HCT116 (cell line): ENCODE measurements at regions not wholly inside any gene's neighbourhood (a gene's known extent, or its start where the extent isn't known, plus 50 kb on each side); places are given as distances from the start of the nearest gene placed in this dataset.

Experiments
- ATAC-seq: fragments of 200-7000 bp; cut with Tn5 transposase; 2 replicates; pipeline ENCODE4 v1.9.1; 2020; ENCODE audit warnings: mild to moderate bottlenecking, moderate library complexity
- BruUV-seq: library from RNA; stranded (reverse); fragments of 400-500 nt; replicated peaks from 2 replicates; lab custom pipeline; 2021; lab: Mats Ljungman, UMichigan
- CTCF ChIA-PET: fragments of 300-600 bp; sonication (Branson Sonifier 250); formaldehyde crosslinking; loops from one replicate; lab custom pipeline; 2021; ENCODE audit warnings: antibody characterized with exemption; lab: Charles Lee
- POLR2A ChIA-PET: fragments of 300-600, 350-600 bp; sonication (Branson Sonifier 250); formaldehyde crosslinking; loops from one replicate; lab custom pipeline; 2021; ENCODE audit warnings: antibody characterized with exemption; lab: Charles Lee
- RAD21 ChIA-PET, 2 experiments: fragments of 300-600 bp; sonication (Branson Sonifier 250); formaldehyde crosslinking; loops; one replicate each; lab custom pipeline; 2023; ENCODE audit warnings: low total read pairs in 2 of 2; ENCODE audit not compliant: uncharacterized antibody in 2 of 2, unreplicated experiment in 2 of 2, low non-redundant PET in 1 of 2; lab: Charles Lee
- DNase-seq: peaks from one replicate; pipeline ENCODE4 v3.0.0-alpha.2; 2010; ENCODE audit warnings: low read depth, low spot score
- H2AFZ ChIP-seq: fragments of 200-600 bp; shearing (Covaris generic), sonication (generic); 2 replicates; pipeline ENCODE4 v1.6.1; 2017; ENCODE audit warnings: low read depth, mixed run types, mixed read lengths, antibody characterized with exemption, low read length; ENCODE audit not compliant: poor library complexity, severe bottlenecking
- H3K27ac ChIP-seq: 2 replicates; pipeline ENCODE4 v1.5.1; 2012; ENCODE audit warnings: low read depth, low read length
- H3K27me3 ChIP-seq: fragments of 200-600 bp; sonication (generic); 2 replicates; pipeline ENCODE4 v1.6.1; 2016; ENCODE audit warnings: mixed run types, low read length, mixed read lengths; ENCODE audit not compliant: insufficient read depth
- H3K36me3 ChIP-seq, 2 experiments: fragments of 200-500 bp in 1 of 2; fragments of 200-600 bp in 1 of 2; sonication (Bioruptor generic) in 1 of 2; sonication (generic) in 1 of 2; 2 replicates each; pipeline versions ENCODE4 v1.5.1 to v1.6.1; 2014 to 2016; ENCODE audit warnings: low read length in 2 of 2, inconsistent platforms in 1 of 2, mixed read lengths in 1 of 2, mixed run types in 1 of 2; ENCODE audit not compliant: insufficient read depth in 2 of 2, control insufficient read depth in 1 of 2
- H3K4me1 ChIP-seq, 2 experiments: fragments of 200-600 bp in 1 of 2; sonication (generic) in 1 of 2; 2 replicates each; pipeline versions ENCODE4 v1.5.1 to v1.6.1; 2012 to 2017; ENCODE audit warnings: low read length in 2 of 2, inconsistent platforms in 1 of 2, mild to moderate bottlenecking in 1 of 2, mixed read lengths in 1 of 2, mixed run types in 1 of 2, moderate library complexity in 1 of 2; ENCODE audit not compliant: insufficient read depth in 2 of 2, control insufficient read depth in 1 of 2
- H3K4me2 ChIP-seq: fragments of 200-600 bp; sonication (generic); 2 replicates; pipeline ENCODE4 v1.6.1; 2017; ENCODE audit warnings: mixed run types, low read length, mixed read lengths
- H3K4me3 ChIP-seq, 2 experiments: fragments of 200-600 bp in 1 of 2; sonication (generic) in 1 of 2; replicated peaks in 1 of 2; 2 replicates each; pipeline ENCODE4 v1.5.1; 2011 to 2016; ENCODE audit warnings: low read length in 2 of 2, control low read depth in 1 of 2, low read depth in 1 of 2, mild to moderate bottlenecking in 1 of 2, mixed read lengths in 1 of 2, mixed run types in 1 of 2
- H3K79me2 ChIP-seq: fragments of 200-600 bp; sonication (generic); 2 replicates; pipeline ENCODE4 v1.6.1; 2017; ENCODE audit warnings: mild to moderate bottlenecking, mixed run types, low read length, moderate library complexity, mixed read lengths; ENCODE audit not compliant: insufficient read depth
- H3K9ac ChIP-seq: fragments of 200-600 bp; sonication (generic); 2 replicates; pipeline ENCODE4 v1.6.1; 2016; ENCODE audit warnings: low read length, mixed read lengths
- H3K9me2 ChIP-seq: fragments of 200-600 bp; sonication (generic), shearing (Covaris generic); 2 replicates; pipeline ENCODE4 v1.6.1; 2017; ENCODE audit warnings: mixed run types, mild to moderate bottlenecking, moderate library complexity; ENCODE audit not compliant: insufficient read depth
- H3K9me3 ChIP-seq, 2 experiments: fragments of 200-500 bp in 1 of 2; fragments of 200-600 bp in 1 of 2; sonication (Bioruptor generic) in 1 of 2; sonication (generic) in 1 of 2; 2 replicates each; pipeline ENCODE4 v1.6.1; 2014 to 2017; ENCODE audit warnings: low read length in 2 of 2, mixed read lengths in 2 of 2, inconsistent platforms in 1 of 2, low read depth in 1 of 2, mild to moderate bottlenecking in 1 of 2, mixed run types in 1 of 2, moderate library complexity in 1 of 2; ENCODE audit not compliant: control insufficient read depth in 1 of 2, insufficient read depth in 1 of 2
- H4K20me1 ChIP-seq: fragments of 200-600 bp; sonication (generic), shearing (Covaris generic); 2 replicates; pipeline ENCODE4 v1.6.1; 2017; ENCODE audit warnings: mixed run types, mild to moderate bottlenecking, moderate library complexity; ENCODE audit not compliant: insufficient read depth
- CBX3 ChIP-seq: IDR thresholded peaks from 2 replicates; pipeline ENCODE4 v1.6.1; 2012; ENCODE audit warnings: low read depth
- CEBPB ChIP-seq: IDR thresholded peaks from 2 replicates; pipeline ENCODE4 v1.6.1; 2012; ENCODE audit warnings: low read depth
- ELF1 ChIP-seq: IDR thresholded peaks from 2 replicates; pipeline ENCODE4 v1.6.1; 2012; ENCODE audit warnings: low read depth, borderline replicate concordance
- EZH2phosphoT487 ChIP-seq: fragments of 200-600 bp; IDR thresholded peaks from 2 replicates; pipeline ENCODE4 v1.6.1; 2018; ENCODE audit warnings: antibody characterized with exemption, borderline replicate concordance
- FOSL1 ChIP-seq: IDR thresholded peaks from 2 replicates; pipeline ENCODE4 v1.6.1; 2012; ENCODE audit warnings: low read depth
- POLR2AphosphoS5 ChIP-seq: IDR thresholded peaks from 2 replicates; pipeline ENCODE4 v1.6.1; 2011; ENCODE audit warnings: mild to moderate bottlenecking, low read depth, low read length, moderate library complexity
- RAD21 ChIP-seq: IDR thresholded peaks from 2 replicates; pipeline ENCODE4 v1.6.1; 2012; ENCODE audit warnings: low read depth, mild to moderate bottlenecking
- SP1 ChIP-seq: IDR thresholded peaks from 2 replicates; pipeline ENCODE4 v1.6.1; 2012; ENCODE audit warnings: low read depth
- ZNF274 ChIP-seq: fragments of 200-500 bp; sonication (Bioruptor generic); IDR thresholded peaks from 2 replicates; pipeline ENCODE4 v1.6.1; 2014; ENCODE audit warnings: mild to moderate bottlenecking, low read depth, low read length, inconsistent platforms
- intact Hi-C: fragments of 100-400 bp; cut with micrococcal nuclease; formaldehyde crosslinking; loops from 2 replicates; pipeline ENCODE4 v1.10.0; 2022
- TF ChIP-seq, protein P1 (sequence below), 3 experiments: fragments of 200-600 bp in 1 of 3; sonication (generic) in 1 of 3; IDR thresholded peaks in 2 of 3; conservative IDR thresholded peaks in 1 of 3; 2 replicates each; pipeline ENCODE4 v1.5.1; 2012 to 2017; ENCODE audit warnings: low read depth in 2 of 3, low read length in 2 of 3, antibody characterized with exemption in 1 of 3, borderline replicate concordance in 1 of 3, control low read depth in 1 of 3, mild to moderate bottlenecking in 1 of 3, mixed read lengths in 1 of 3, mixed run types in 1 of 3, moderate library complexity in 1 of 3; ENCODE audit not compliant: insufficient read depth in 1 of 3
- TF ChIP-seq, protein P2 (sequence below): IDR thresholded peaks from 2 replicates; pipeline ENCODE4 v1.6.1; 2011; ENCODE audit warnings: mild to moderate bottlenecking, low read length, moderate library complexity; ENCODE audit not compliant: insufficient replicate concordance; ENCODE audit errors: extremely low read depth
- TF ChIP-seq, protein P3 (sequence below): IDR thresholded peaks from 2 replicates; pipeline ENCODE4 v1.6.1; 2012; ENCODE audit warnings: low read depth

DNA sequence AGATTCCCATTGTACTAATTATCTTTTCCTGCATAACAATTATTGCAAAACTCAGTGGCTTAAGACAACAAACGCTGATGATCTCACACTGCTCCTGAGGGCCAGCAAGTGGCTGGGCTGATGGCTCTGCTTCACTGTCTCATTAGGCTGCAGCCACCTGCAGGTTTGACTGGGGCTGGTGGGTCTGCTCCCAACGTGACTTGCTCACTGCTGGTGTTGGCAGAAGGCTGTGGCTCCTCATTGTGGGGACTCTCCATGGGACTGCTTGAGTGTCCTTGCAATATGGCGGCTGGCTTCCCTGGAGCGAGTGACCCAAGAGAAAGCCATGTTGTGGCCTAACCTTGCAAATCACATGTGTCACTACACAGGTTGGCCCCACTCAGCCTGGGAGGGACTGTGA, 71.1 kb downstream of the PLXNA1 start:
- no peaks in the 10 kb centered on the region for H4K20me1 ChIP-seq
- H3K79me2 ChIP-seq, result no peaks in the 10 kb centered on the region
- H2AFZ ChIP-seq, result no peak overlapping the region
- H3K4me3 ChIP-seq, result no peak overlapping the region
- RAD21 ChIA-PET, result no interaction called here
- POLR2A ChIA-PET, result no interaction called here
- no peaks in the 10 kb centered on the region for H3K9me2 ChIP-seq
- no peak overlapping the region for H3K27ac ChIP-seq
- H3K9me3 ChIP-seq, result peaks cover 6 to 11% of the 10 kb centered on the region in 2 experiments; a peak in 2 of 4 replicates
- CTCF ChIA-PET, result no interaction called here
- no TSS peak for BruUV-seq
- DNase-seq (no peak), ATAC-seq (no peak)
- no peaks in the 10 kb centered on the region for H3K36me3 ChIP-seq
- no peaks in the 10 kb centered on the region; a peak in 1 of 4 replicates for H3K4me1 ChIP-seq
- H3K9ac ChIP-seq, result no peak overlapping the region
- H3K27me3 ChIP-seq, result no peaks in the 10 kb centered on the region
- TF ChIP-seq, protein P1, sequence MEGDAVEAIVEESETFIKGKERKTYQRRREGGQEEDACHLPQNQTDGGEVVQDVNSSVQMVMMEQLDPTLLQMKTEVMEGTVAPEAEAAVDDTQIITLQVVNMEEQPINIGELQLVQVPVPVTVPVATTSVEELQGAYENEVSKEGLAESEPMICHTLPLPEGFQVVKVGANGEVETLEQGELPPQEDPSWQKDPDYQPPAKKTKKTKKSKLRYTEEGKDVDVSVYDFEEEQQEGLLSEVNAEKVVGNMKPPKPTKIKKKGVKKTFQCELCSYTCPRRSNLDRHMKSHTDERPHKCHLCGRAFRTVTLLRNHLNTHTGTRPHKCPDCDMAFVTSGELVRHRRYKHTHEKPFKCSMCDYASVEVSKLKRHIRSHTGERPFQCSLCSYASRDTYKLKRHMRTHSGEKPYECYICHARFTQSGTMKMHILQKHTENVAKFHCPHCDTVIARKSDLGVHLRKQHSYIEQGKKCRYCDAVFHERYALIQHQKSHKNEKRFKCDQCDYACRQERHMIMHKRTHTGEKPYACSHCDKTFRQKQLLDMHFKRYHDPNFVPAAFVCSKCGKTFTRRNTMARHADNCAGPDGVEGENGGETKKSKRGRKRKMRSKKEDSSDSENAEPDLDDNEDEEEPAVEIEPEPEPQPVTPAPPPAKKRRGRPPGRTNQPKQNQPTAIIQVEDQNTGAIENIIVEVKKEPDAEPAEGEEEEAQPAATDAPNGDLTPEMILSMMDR (IDR thresholded peaks at IDR 0.05 in 2 of 3, conservative IDR thresholded peaks at IDR 0.05 in 1 of 3; ENCODE audit: borderline replicate concordance in 1 of 3, insufficient read depth in 1 of 3, low read depth in 2 of 3, low read length in 2 of 3), result no peak
- no peak for TF ChIP-seq SP1
- no peak for TF ChIP-seq CEBPB
- no peak for TF ChIP-seq RAD21
- no peak for TF ChIP-seq ZNF274
- TF ChIP-seq FOSL1, result no peak
- no peak for TF ChIP-seq CBX3
- TF ChIP-seq, protein P2, sequence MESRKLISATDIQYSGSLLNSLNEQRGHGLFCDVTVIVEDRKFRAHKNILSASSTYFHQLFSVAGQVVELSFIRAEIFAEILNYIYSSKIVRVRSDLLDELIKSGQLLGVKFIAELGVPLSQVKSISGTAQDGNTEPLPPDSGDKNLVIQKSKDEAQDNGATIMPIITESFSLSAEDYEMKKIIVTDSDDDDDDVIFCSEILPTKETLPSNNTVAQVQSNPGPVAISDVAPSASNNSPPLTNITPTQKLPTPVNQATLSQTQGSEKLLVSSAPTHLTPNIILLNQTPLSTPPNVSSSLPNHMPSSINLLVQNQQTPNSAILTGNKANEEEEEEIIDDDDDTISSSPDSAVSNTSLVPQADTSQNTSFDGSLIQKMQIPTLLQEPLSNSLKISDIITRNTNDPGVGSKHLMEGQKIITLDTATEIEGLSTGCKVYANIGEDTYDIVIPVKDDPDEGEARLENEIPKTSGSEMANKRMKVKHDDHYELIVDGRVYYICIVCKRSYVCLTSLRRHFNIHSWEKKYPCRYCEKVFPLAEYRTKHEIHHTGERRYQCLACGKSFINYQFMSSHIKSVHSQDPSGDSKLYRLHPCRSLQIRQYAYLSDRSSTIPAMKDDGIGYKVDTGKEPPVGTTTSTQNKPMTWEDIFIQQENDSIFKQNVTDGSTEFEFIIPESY, result no peak
- no peak for TF ChIP-seq ELF1
- no peak for TF ChIP-seq POLR2AphosphoS5
- TF ChIP-seq, protein P3, sequence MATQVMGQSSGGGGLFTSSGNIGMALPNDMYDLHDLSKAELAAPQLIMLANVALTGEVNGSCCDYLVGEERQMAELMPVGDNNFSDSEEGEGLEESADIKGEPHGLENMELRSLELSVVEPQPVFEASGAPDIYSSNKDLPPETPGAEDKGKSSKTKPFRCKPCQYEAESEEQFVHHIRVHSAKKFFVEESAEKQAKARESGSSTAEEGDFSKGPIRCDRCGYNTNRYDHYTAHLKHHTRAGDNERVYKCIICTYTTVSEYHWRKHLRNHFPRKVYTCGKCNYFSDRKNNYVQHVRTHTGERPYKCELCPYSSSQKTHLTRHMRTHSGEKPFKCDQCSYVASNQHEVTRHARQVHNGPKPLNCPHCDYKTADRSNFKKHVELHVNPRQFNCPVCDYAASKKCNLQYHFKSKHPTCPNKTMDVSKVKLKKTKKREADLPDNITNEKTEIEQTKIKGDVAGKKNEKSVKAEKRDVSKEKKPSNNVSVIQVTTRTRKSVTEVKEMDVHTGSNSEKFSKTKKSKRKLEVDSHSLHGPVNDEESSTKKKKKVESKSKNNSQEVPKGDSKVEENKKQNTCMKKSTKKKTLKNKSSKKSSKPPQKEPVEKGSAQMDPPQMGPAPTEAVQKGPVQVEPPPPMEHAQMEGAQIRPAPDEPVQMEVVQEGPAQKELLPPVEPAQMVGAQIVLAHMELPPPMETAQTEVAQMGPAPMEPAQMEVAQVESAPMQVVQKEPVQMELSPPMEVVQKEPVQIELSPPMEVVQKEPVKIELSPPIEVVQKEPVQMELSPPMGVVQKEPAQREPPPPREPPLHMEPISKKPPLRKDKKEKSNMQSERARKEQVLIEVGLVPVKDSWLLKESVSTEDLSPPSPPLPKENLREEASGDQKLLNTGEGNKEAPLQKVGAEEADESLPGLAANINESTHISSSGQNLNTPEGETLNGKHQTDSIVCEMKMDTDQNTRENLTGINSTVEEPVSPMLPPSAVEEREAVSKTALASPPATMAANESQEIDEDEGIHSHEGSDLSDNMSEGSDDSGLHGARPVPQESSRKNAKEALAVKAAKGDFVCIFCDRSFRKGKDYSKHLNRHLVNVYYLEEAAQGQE, result no peak
- no peak for TF ChIP-seq EZH2phosphoT487
- no peak overlapping the region for H3K4me2 ChIP-seq
- intact Hi-C loops, result no loop called here
